ENCODE measurements at regions not wholly inside any gene's neighbourhood (a gene's known extent, or its start where the extent isn't known, plus 50 kb on each side); places are given as distances from the start of the nearest gene placed in this dataset.

- intact Hi-C loops (cut with DNase I), result no loop called here
- Histone ChIP-seq H3K4me1 (no peaks in the 10 kb centered on the region), H3K27me3 (no peaks in the 10 kb centered on the region), H3K9me3 (no peaks in the 10 kb centered on the region), H3K4me3 (no peak overlapping the region), H3K36me3 (no peaks in the 10 kb centered on the region), H3K27ac (no peak overlapping the region)
- TF ChIP-seq CTCF (IDR thresholded peaks at IDR 0.05), result no peak
- DNase-seq (ENCODE audit: low spot score in 2 of 2), result no peak
Observed at GRCh38 chrX:8319359-8319758, 145.3 kb upstream of the VCX3B start.

GRCh38 chrX:8323356-8323755 lies 141.3 kb upstream of the VCX3B start:
- Histone ChIP-seq H3K27ac (no peak overlapping the region), H3K36me3 (no peaks in the 10 kb centered on the region), H3K4me1 (no peaks in the 10 kb centered on the region), H3K27me3 (no peaks in the 10 kb centered on the region), H3K4me3 (no peak overlapping the region), H3K9me3 (no peaks in the 10 kb centered on the region)
- intact Hi-C loops (cut with DNase I), result no loop called here
- no peak for DNase-seq (ENCODE audit: low spot score in 2 of 2)
- no peak for TF ChIP-seq CTCF (IDR thresholded peaks at IDR 0.05)

GRCh38 chrX:8341814-8342590 lies 122.6 kb upstream of the VCX3B start:
- H3K9me3 ChIP-seq, result no peaks in the 10 kb centered on the region
- intact Hi-C loops (cut with DNase I), result no loop called here
- no peak overlapping the region for H3K27ac ChIP-seq
- DNase-seq (ENCODE audit: low spot score in 2 of 2), result no peak
- H3K27me3 ChIP-seq, result no peaks in the 10 kb centered on the region
- H3K4me1 ChIP-seq, result no peaks in the 10 kb centered on the region
- TF ChIP-seq CTCF (IDR thresholded peaks at IDR 0.05), result no peak
- no peaks in the 10 kb centered on the region for H3K36me3 ChIP-seq
- no peak overlapping the region for H3K4me3 ChIP-seq

GRCh38 chrX:8345473-8345872 lies 119.2 kb upstream of the VCX3B start:
- Histone ChIP-seq H3K4me3 (no peak overlapping the region), H3K36me3 (no peaks in the 10 kb centered on the region), H3K27ac (no peak overlapping the region), H3K4me1 (no peaks in the 10 kb centered on the region), H3K9me3 (no peaks in the 10 kb centered on the region), H3K27me3 (no peaks in the 10 kb centered on the region)
- intact Hi-C loops (cut with DNase I), result no loop called here
- no peak for DNase-seq (ENCODE audit: low spot score in 2 of 2)
- no peak for TF ChIP-seq CTCF (IDR thresholded peaks at IDR 0.05)

- no peak for TF ChIP-seq CTCF (IDR thresholded peaks at IDR 0.05)
- Histone ChIP-seq H3K27me3 (no peaks in the 10 kb centered on the region), H3K4me3 (no peak overlapping the region), H3K36me3 (no peaks in the 10 kb centered on the region), H3K4me1 (no peaks in the 10 kb centered on the region), H3K27ac (no peak overlapping the region), H3K9me3 (no peaks in the 10 kb centered on the region)
- no peak for DNase-seq (ENCODE audit: low spot score in 2 of 2)
- intact Hi-C loops (cut with DNase I), result no loop called here
Observed at GRCh38 chrX:8346060-8346459, 118.6 kb upstream of the VCX3B start.

GRCh38 chrX:8346892-8347291 lies 117.7 kb upstream of the VCX3B start:
- intact Hi-C loops (cut with DNase I), result no loop called here
- no peak for DNase-seq (ENCODE audit: low spot score in 2 of 2)
- Histone ChIP-seq H3K4me3 (no peak overlapping the region), H3K9me3 (no peaks in the 10 kb centered on the region), H3K27ac (no peak overlapping the region), H3K36me3 (no peaks in the 10 kb centered on the region), H3K27me3 (no peaks in the 10 kb centered on the region), H3K4me1 (no peaks in the 10 kb centered on the region)
- TF ChIP-seq CTCF (IDR thresholded peaks at IDR 0.05), result no peak

Measured in ascending aorta (tissue), 2 donors.